A204.1 (cell line): ENCODE measurements at regions not wholly inside any gene's neighbourhood (a gene's known extent, or its start where the extent isn't known, plus 50 kb on each side); places are given as distances from the start of the nearest gene placed in this dataset.

Experiments
- FAIRE-seq: peaks from 2 replicates; lab custom pipeline; 2012; peaks lifted over from hg19 to GRCh38; lab: Jason Lieb, UNC

- no peak for FAIRE-seq
Measured at GRCh38 chr15:91522605-91523332, 330.7 kb upstream of the SLCO3A1 start.

GRCh38 chr15:91523596-91523995 is 329.9 kb upstream of the SLCO3A1 start:
- no peak for FAIRE-seq

- FAIRE-seq = no peak
Measured at GRCh38 chr15:91524534-91524933, 329.0 kb upstream of the SLCO3A1 start.

- FAIRE-seq = no peak
Measured at GRCh38 chr15:91525751-91526150, 327.8 kb upstream of the SLCO3A1 start.

GRCh38 chr15:91526424-91526823 is 327.1 kb upstream of the SLCO3A1 start:
- no peak for FAIRE-seq

- no peak for FAIRE-seq
Measured at GRCh38 chr15:91528801-91529200, 324.7 kb upstream of the SLCO3A1 start.

GRCh38 chr15:91529534-91529933 is 324.0 kb upstream of the SLCO3A1 start:
- FAIRE-seq = no peak

GRCh38 chr15:91530279-91530678 is 323.2 kb upstream of the SLCO3A1 start:
- no peak for FAIRE-seq

GRCh38 chr15:91530956-91531582 is 322.4 kb upstream of the SLCO3A1 start:
- no peak for FAIRE-seq

- no peak for FAIRE-seq
Measured at GRCh38 chr15:91534235-91534634, 319.3 kb upstream of the SLCO3A1 start.

GRCh38 chr15:91534976-91535375 is 318.5 kb upstream of the SLCO3A1 start:
- no peak for FAIRE-seq

- no peak for FAIRE-seq
Measured at GRCh38 chr15:91535856-91536500, 317.5 kb upstream of the SLCO3A1 start.

- FAIRE-seq = no peak
Measured at GRCh38 chr15:91537856-91538255, 315.7 kb upstream of the SLCO3A1 start.

- FAIRE-seq = no peak
Measured at GRCh38 chr15:91538782-91539181, 314.7 kb upstream of the SLCO3A1 start.

GRCh38 chr15:91541286-91541685 is 312.2 kb upstream of the SLCO3A1 start:
- no peak for FAIRE-seq

- FAIRE-seq = no peak
Measured at GRCh38 chr15:91542226-91542625, 311.3 kb upstream of the SLCO3A1 start.

GRCh38 chr15:91547356-91547755 is 306.2 kb upstream of the SLCO3A1 start:
- FAIRE-seq = no peak

GRCh38 chr15:91548549-91548948 is 305.0 kb upstream of the SLCO3A1 start:
- no peak for FAIRE-seq

GRCh38 chr15:91549581-91549980 is 303.9 kb upstream of the SLCO3A1 start:
- FAIRE-seq = no peak

- no peak for FAIRE-seq
Measured at GRCh38 chr15:91552555-91552954, 301.0 kb upstream of the SLCO3A1 start.

GRCh38 chr15:91553196-91553854 is 300.2 kb upstream of the SLCO3A1 start:
- FAIRE-seq = no peak

GRCh38 chr15:91555312-91555711 is 298.2 kb upstream of the SLCO3A1 start:
- FAIRE-seq = no peak

- no peak for FAIRE-seq
Measured at GRCh38 chr15:91556926-91557325, 296.6 kb upstream of the SLCO3A1 start.
